Caco-2 (cell line): ENCODE measurements at regions not wholly inside any gene's neighbourhood (a gene's known extent, or its start where the extent isn't known, plus 50 kb on each side); places are given as distances from the start of the nearest gene placed in this dataset.

Source experiments
- BruUV-seq: library from RNA; stranded (reverse); fragments of 400-500 nt; replicated peaks from 2 replicates; lab custom pipeline; 2021; lab: Mats Ljungman, UMichigan
- CTCF ChIA-PET: fragments of 300-600 bp; sonication (Branson Sonifier 250); formaldehyde crosslinking; loops from one replicate; lab custom pipeline; 2022; ENCODE audit warnings: antibody characterized with exemption; lab: Charles Lee
- POLR2A ChIA-PET: fragments of 300-600 bp; sonication (Branson Sonifier 250); formaldehyde crosslinking; loops from one replicate; lab custom pipeline; 2022; ENCODE audit warnings: antibody characterized with exemption; lab: Charles Lee
- DNase-seq, 2 experiments: peaks; one replicate each; pipeline versions ENCODE4 v3.0.0 to v3.0.0-alpha.2; 2020 to 2022
- H3K27me3 ChIP-seq: replicated peaks from 2 replicates; pipeline ENCODE4 v1.6.0; 2011; ENCODE audit warnings: low read length; ENCODE audit not compliant: control insufficient read depth, insufficient read depth
- H3K36me3 ChIP-seq: 2 replicates; pipeline ENCODE4 v1.5.1; 2011; ENCODE audit warnings: low read length; ENCODE audit not compliant: control insufficient read depth, insufficient read depth
- H3K4me1 ChIP-seq: fragments of 250-450 bp; sonication (Bioruptor Pico); 2 replicates; pipeline ENCODE4 v1.5.1; 2020; ENCODE audit warnings: mild to moderate bottlenecking
- H3K4me3 ChIP-seq: 2 replicates; pipeline ENCODE4 v1.5.1; 2011; ENCODE audit warnings: low read depth, mild to moderate bottlenecking, control low read depth, low read length
- H3K9me3 ChIP-seq: fragments of 250-450 bp; sonication (Bioruptor Pico); 2 replicates; pipeline ENCODE4 v1.5.1; 2020; ENCODE audit warnings: mild to moderate bottlenecking, moderate library complexity
- H3K27ac Mint-ChIP-seq: one replicate; pipeline ENCODE4 v1.8.0; 2022; ENCODE audit warnings: mixed read lengths; ENCODE audit not compliant: unreplicated experiment
- H3K27me3 Mint-ChIP-seq: one replicate; pipeline ENCODE4 v1.8.0; 2022; ENCODE audit warnings: mixed read lengths; ENCODE audit not compliant: insufficient read depth, unreplicated experiment
- H3K36me3 Mint-ChIP-seq: one replicate; pipeline ENCODE4 v1.8.0; 2022; ENCODE audit warnings: mild to moderate bottlenecking, mixed read lengths; ENCODE audit not compliant: insufficient read depth, unreplicated experiment
- H3K4me1 Mint-ChIP-seq: one replicate; pipeline ENCODE4 v1.8.0; 2022; ENCODE audit warnings: low read depth, mixed read lengths; ENCODE audit not compliant: unreplicated experiment
- H3K4me3 Mint-ChIP-seq: one replicate; pipeline ENCODE4 v1.8.0; 2022; ENCODE audit warnings: mild to moderate bottlenecking, moderate library complexity, mixed read lengths; ENCODE audit not compliant: unreplicated experiment
- H3K9me3 Mint-ChIP-seq: one replicate; pipeline ENCODE4 v1.8.0; 2022; ENCODE audit warnings: mixed read lengths; ENCODE audit not compliant: unreplicated experiment
- intact Hi-C: fragments of 100-400 bp; cut with micrococcal nuclease; formaldehyde crosslinking; loops from one replicate; pipeline ENCODE4 v1.10.0; 2022; ENCODE audit not compliant: unreplicated experiment
- TF ChIP-seq, protein P1 (sequence below), 2 experiments: fragments of 200-600 bp in 1 of 2; IDR thresholded peaks; 1 replicate in 1 of 2; 2 replicates in 1 of 2; pipeline versions ENCODE4 v1.5.1 to v1.8.0; 2011 to 2022; ENCODE audit warnings: antibody characterized with exemption in 1 of 2, control low read depth in 1 of 2, inconsistent platforms in 1 of 2, low read depth in 1 of 2, low read length in 1 of 2, mild to moderate bottlenecking in 1 of 2, moderate library complexity in 1 of 2; ENCODE audit not compliant: insufficient read depth in 1 of 2, severe bottlenecking in 1 of 2, unreplicated experiment in 1 of 2

DNA sequence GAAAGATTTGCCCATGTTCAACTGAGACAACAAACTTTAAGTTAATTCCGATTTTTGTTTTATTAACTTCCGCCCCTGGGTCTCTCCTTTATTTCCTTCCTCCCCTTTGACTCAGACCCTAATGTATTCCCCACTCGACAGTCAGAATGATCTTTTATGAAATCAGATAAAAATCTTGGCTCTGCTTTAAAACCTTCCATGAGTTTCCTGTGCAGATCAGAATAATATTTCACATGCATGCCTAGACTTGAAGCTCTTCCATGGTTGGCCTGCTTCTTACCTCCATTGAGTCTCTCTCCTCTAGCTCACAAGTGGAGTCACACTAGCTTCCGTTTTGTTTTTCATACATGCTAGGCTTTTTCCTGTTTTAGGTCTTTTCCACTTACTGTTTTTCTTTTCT, 116.8 kb upstream of the SPATA16 start:
- Histone ChIP-seq H3K4me1 (no peaks in the 10 kb centered on the region), H3K27me3 (no peaks in the 10 kb centered on the region), H3K9me3 (no peaks in the 10 kb centered on the region), H3K4me3 (no peak overlapping the region), H3K36me3 (no peaks in the 10 kb centered on the region)
- no TSS peak for BruUV-seq
- Mint-ChIP-seq H3K36me3 (no peaks in the 10 kb centered on the region), H3K27ac (no peak overlapping the region), H3K4me1 (no peaks in the 10 kb centered on the region), H3K27me3 (peaks cover 6% of the 10 kb centered on the region), H3K4me3 (no peak overlapping the region), H3K9me3 (no peaks in the 10 kb centered on the region)
- POLR2A ChIA-PET: no interaction called here
- TF ChIP-seq, protein P1, sequence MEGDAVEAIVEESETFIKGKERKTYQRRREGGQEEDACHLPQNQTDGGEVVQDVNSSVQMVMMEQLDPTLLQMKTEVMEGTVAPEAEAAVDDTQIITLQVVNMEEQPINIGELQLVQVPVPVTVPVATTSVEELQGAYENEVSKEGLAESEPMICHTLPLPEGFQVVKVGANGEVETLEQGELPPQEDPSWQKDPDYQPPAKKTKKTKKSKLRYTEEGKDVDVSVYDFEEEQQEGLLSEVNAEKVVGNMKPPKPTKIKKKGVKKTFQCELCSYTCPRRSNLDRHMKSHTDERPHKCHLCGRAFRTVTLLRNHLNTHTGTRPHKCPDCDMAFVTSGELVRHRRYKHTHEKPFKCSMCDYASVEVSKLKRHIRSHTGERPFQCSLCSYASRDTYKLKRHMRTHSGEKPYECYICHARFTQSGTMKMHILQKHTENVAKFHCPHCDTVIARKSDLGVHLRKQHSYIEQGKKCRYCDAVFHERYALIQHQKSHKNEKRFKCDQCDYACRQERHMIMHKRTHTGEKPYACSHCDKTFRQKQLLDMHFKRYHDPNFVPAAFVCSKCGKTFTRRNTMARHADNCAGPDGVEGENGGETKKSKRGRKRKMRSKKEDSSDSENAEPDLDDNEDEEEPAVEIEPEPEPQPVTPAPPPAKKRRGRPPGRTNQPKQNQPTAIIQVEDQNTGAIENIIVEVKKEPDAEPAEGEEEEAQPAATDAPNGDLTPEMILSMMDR (IDR thresholded peaks at IDR 0.05; ENCODE audit: insufficient read depth in 1 of 2, low read depth in 1 of 2, low read length in 1 of 2, severe bottlenecking in 1 of 2, unreplicated experiment in 1 of 2): no peak
- DNase-seq: no peak
- CTCF ChIA-PET: no interaction called here
- intact Hi-C loops: no loop called here

DNA sequence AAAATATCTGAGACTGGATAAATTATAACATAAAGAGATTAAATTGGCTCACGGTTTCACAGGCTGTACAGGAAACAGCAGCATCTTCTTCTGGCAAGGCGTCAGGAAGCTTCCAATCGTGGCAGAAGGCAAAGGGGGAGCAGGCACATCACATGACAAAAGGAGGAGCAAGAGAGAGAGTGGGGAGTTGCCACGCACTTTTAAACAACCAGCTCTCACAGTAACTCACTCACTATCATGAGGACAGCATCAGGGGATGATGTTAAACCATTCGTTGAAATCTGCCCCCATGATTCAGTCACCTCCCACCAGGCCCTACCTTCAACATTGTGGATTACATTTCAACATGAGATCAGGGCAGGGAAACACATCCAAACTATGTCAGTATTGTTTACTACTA, 114.5 kb upstream of the SPATA16 start:
- TF ChIP-seq, protein P1 (IDR thresholded peaks at IDR 0.05; ENCODE audit: insufficient read depth in 1 of 2, low read depth in 1 of 2, low read length in 1 of 2, severe bottlenecking in 1 of 2, unreplicated experiment in 1 of 2): no peak
- Histone ChIP-seq H3K36me3 (no peaks in the 10 kb centered on the region), H3K27me3 (no peaks in the 10 kb centered on the region), H3K9me3 (no peaks in the 10 kb centered on the region), H3K4me1 (no peaks in the 10 kb centered on the region), H3K4me3 (no peak overlapping the region)
- H3K27ac Mint-ChIP-seq: no peak overlapping the region
- DNase-seq: no peak
- intact Hi-C loops: no loop called here
- CTCF ChIA-PET: no interaction called here
- peaks cover 6% of the 10 kb centered on the region for H3K27me3 Mint-ChIP-seq
- H3K36me3 Mint-ChIP-seq: no peaks in the 10 kb centered on the region
- BruUV-seq: no TSS peak
- H3K9me3 Mint-ChIP-seq: no peaks in the 10 kb centered on the region
- no peak overlapping the region for H3K4me3 Mint-ChIP-seq
- POLR2A ChIA-PET: no interaction called here
- no peaks in the 10 kb centered on the region for H3K4me1 Mint-ChIP-seq

DNA sequence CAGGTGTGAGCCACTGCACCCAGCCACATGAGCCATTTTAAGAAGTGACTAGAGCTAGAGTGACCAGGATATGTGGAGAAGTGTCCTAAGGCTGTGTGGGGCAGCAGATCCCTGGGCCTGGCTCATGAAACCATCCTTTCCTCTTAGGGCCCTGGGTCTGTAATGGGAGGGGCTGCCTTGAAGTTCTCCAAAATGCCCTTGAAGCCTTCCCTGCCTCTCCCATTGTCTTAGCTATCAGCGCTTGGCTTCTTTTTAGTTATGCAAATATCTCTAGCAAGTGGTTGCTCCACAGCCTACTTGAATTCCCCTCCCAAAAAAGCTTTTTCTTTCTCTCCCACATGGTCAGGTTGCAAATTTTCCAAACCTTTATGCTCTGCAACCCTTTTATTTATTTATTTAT, 112.4 kb upstream of the SPATA16 start:
- no peak overlapping the region for H3K4me3 ChIP-seq
- DNase-seq: no peak
- no peaks in the 10 kb centered on the region for H3K9me3 ChIP-seq
- intact Hi-C loops: no loop called here
- ChIA-PET POLR2A (no interaction called here), CTCF (no interaction called here)
- H3K4me3 Mint-ChIP-seq: no peak overlapping the region
- TF ChIP-seq, protein P1 (IDR thresholded peaks at IDR 0.05; ENCODE audit: insufficient read depth in 1 of 2, low read depth in 1 of 2, low read length in 1 of 2, severe bottlenecking in 1 of 2, unreplicated experiment in 1 of 2): no peak
- H3K4me1 Mint-ChIP-seq: no peaks in the 10 kb centered on the region
- H3K27ac Mint-ChIP-seq: no peak overlapping the region
- no TSS peak for BruUV-seq
- no peaks in the 10 kb centered on the region for H3K36me3 Mint-ChIP-seq
- no peaks in the 10 kb centered on the region for H3K4me1 ChIP-seq
- H3K36me3 ChIP-seq: no peaks in the 10 kb centered on the region
- peaks cover 6% of the 10 kb centered on the region for H3K27me3 Mint-ChIP-seq
- H3K27me3 ChIP-seq: no peaks in the 10 kb centered on the region
- H3K9me3 Mint-ChIP-seq: no peaks in the 10 kb centered on the region
